ENCODE measurements at regions not wholly inside any gene's neighbourhood (a gene's known extent, or its start where the extent isn't known, plus 50 kb on each side); places are given as distances from the start of the nearest gene placed in this dataset.

DNA sequence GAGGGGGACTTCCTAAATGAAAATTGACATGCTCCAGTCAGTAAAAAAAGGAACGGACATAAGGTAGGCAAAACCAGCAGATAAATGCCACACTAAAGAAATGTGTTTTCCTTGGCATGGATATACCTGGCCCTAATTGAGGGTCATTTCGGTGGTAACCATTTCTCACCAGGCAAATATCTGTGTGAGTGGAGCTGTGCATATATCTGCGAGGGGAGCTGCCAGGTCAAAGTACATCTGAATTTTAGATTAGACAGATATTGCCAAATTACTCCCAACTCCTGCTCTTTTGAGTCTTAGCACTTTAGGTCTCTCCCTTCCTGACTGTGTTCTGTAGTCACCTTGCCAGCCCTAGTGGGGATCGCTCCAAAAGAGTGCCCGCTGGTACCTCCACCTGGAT, 204.2 kb downstream of the SH3BP4 start:
- DNase-seq (no peak), FAIRE-seq (no peak)
- 13 to 69% (median 43%) methylated on average over 5 of the region's 5 CpGs for WGBS, 3 donors
- Histone ChIP-seq H3K4me1 (ENCODE audit: control insufficient read depth in 3 of 3, insufficient read depth in 2 of 3, low read depth in 1 of 3, low read length in 2 of 3) (no peaks in the 10 kb centered on the region), H3K4me3 (ENCODE audit: low read depth in 1 of 3, low read length in 3 of 3) (no peak overlapping the region), H3K36me3 (ENCODE audit: control insufficient read depth in 3 of 3, insufficient read depth in 2 of 3, low read depth in 1 of 3, low read length in 3 of 3) (no peaks in the 10 kb centered on the region), H3K27me3 (ENCODE audit: control insufficient read depth in 3 of 3, insufficient read depth in 3 of 3, low read length in 3 of 3) (peaks cover 0 to 4% (median 0%) of the 10 kb centered on the region in 3 donors), H3K9me3 (ENCODE audit: control insufficient read depth in 2 of 2, insufficient read depth in 1 of 2, low read depth in 1 of 2, low read length in 1 of 2) (peaks cover 0 to 10% of the 10 kb centered on the region in 2 donors), H3K27ac (ENCODE audit: low read depth in 1 of 3, low read length in 2 of 3) (no peak overlapping the region)

DNA sequence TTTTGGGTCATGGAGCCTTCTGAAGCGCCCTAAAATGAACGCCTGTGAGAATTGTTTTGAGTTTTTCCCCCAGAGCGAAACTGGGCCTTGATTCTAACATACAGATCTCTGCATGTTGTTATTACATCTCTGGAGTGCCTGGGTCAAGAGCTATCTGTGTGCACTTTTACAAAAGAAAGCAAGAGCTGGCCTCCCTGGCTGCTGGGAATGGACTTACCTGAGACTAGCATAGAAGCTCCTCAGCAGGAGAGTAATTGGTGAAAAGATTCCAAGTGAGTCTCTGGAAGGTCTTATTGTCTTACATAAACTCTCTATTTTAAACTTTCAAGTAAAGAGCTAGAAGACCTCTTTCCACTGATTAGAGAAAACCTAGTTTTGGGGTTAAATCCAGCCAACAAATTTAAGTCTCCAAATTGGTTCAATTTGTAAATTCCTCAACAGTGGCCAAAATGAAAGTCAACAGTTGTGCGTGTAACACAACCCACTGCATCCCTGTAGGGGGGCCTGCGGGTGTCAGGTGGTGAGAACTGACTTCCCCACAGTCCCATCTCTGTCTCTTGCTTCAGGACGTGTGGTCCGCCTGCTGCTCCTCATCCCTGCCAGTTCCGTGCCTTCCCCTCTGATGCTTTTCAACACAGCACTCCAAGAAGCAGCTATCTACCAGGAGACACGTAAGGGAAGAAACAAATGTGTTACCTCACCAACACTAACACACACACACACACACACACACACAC, 206.1 kb downstream of the SH3BP4 start:
- Histone ChIP-seq H3K9me3 (ENCODE audit: control insufficient read depth in 2 of 2, insufficient read depth in 1 of 2, low read depth in 1 of 2, low read length in 1 of 2) (peaks cover 0 to 14% of the 10 kb centered on the region in 2 donors), H3K36me3 (ENCODE audit: control insufficient read depth in 3 of 3, insufficient read depth in 2 of 3, low read depth in 1 of 3, low read length in 3 of 3) (no peaks in the 10 kb centered on the region), H3K4me3 (ENCODE audit: low read depth in 1 of 3, low read length in 3 of 3) (no peak overlapping the region), H3K4me1 (ENCODE audit: control insufficient read depth in 3 of 3, insufficient read depth in 2 of 3, low read depth in 1 of 3, low read length in 2 of 3) (no peaks in the 10 kb centered on the region), H3K27ac (ENCODE audit: low read depth in 1 of 3, low read length in 2 of 3) (no peak overlapping the region), H3K27me3 (ENCODE audit: control insufficient read depth in 3 of 3, insufficient read depth in 3 of 3, low read length in 3 of 3) (peaks cover 0 to 4% (median 0%) of the 10 kb centered on the region in 3 donors)
- WGBS, 3 donors: 87 to 94% (median 89%) methylated on average over 9 of the region's 9 CpGs
- DNase-seq (no peak), FAIRE-seq (no peak)

DNA sequence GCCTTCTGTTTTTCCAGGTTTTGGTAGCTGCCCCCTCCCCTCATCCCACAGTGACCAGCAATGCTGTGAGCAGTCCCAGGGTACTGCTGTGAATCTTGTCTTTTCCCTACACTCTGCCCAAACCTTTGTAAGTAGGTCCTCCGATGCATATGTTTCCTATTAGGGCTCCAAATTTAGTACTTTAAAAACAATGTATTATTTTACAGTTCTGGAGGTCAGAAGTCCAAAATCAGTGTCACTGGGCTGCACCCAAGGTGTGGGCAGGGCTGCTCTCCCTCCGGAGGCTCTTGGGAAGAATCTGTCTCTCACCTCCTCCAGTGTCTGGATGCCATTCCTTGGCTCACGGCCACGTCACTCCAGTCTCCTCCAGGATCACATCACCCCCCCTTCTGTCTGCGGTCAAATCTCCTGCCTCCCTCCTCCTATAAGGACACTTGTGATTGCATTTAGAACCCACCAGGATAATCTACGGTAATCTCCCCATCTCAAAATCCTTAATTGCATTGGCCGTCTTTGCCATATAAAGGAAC, 208.5 kb downstream of the SH3BP4 start:
- Histone ChIP-seq H3K27ac (ENCODE audit: low read depth in 1 of 3, low read length in 2 of 3) (no peak overlapping the region), H3K4me3 (ENCODE audit: low read depth in 1 of 3, low read length in 3 of 3) (no peak overlapping the region), H3K9me3 (ENCODE audit: control insufficient read depth in 2 of 2, insufficient read depth in 1 of 2, low read depth in 1 of 2, low read length in 1 of 2) (peaks cover 0 to 14% of the 10 kb centered on the region in 2 donors), H3K4me1 (ENCODE audit: control insufficient read depth in 3 of 3, insufficient read depth in 2 of 3, low read depth in 1 of 3, low read length in 2 of 3) (no peaks in the 10 kb centered on the region), H3K27me3 (ENCODE audit: control insufficient read depth in 3 of 3, insufficient read depth in 3 of 3, low read length in 3 of 3) (peaks cover 0 to 4% (median 0%) of the 10 kb centered on the region in 3 donors), H3K36me3 (ENCODE audit: control insufficient read depth in 3 of 3, insufficient read depth in 2 of 3, low read depth in 1 of 3, low read length in 3 of 3) (no peaks in the 10 kb centered on the region)
- DNase-seq (no peak), FAIRE-seq (no peak)
- 67 to 71% (median 69%) methylated on average over 7 of the region's 7 CpGs for WGBS, 3 donors

DNA sequence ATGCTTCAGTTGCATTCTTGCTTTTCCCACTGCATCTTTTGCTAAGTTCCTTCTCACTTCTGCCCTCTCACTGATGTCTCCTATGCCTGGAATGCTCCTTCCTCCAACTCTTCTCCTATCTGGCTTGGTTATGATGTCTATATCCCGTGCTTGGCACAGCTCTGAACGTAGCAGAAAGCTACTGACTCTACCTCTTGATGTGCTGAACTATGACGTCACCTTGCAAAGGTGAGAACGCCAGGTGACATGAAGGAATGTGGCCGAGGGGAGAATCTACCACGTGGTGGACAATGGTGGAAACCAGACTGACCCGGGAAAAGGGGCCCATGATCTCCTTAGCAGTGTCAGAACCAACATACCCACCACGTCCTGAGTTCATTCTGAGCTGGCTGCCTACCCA, 209.7 kb downstream of the SH3BP4 start:
- DNase-seq (no peak), FAIRE-seq (no peak)
- Histone ChIP-seq H3K27ac (ENCODE audit: low read depth in 1 of 3, low read length in 2 of 3) (no peak overlapping the region), H3K27me3 (ENCODE audit: control insufficient read depth in 3 of 3, insufficient read depth in 3 of 3, low read length in 3 of 3) (peaks cover 0 to under 1% (median 0%) of the 10 kb centered on the region in 3 donors), H3K4me3 (ENCODE audit: low read depth in 1 of 3, low read length in 3 of 3) (no peak overlapping the region), H3K9me3 (ENCODE audit: control insufficient read depth in 2 of 2, insufficient read depth in 1 of 2, low read depth in 1 of 2, low read length in 1 of 2) (peaks cover 0 to 14% of the 10 kb centered on the region in 2 donors), H3K36me3 (ENCODE audit: control insufficient read depth in 3 of 3, insufficient read depth in 2 of 3, low read depth in 1 of 3, low read length in 3 of 3) (no peaks in the 10 kb centered on the region), H3K4me1 (ENCODE audit: control insufficient read depth in 3 of 3, insufficient read depth in 2 of 3, low read depth in 1 of 3, low read length in 2 of 3) (no peaks in the 10 kb centered on the region)
- 81 to 82% (median 81%) methylated on average over 8 of the region's 8 CpGs for WGBS, 3 donors

DNA sequence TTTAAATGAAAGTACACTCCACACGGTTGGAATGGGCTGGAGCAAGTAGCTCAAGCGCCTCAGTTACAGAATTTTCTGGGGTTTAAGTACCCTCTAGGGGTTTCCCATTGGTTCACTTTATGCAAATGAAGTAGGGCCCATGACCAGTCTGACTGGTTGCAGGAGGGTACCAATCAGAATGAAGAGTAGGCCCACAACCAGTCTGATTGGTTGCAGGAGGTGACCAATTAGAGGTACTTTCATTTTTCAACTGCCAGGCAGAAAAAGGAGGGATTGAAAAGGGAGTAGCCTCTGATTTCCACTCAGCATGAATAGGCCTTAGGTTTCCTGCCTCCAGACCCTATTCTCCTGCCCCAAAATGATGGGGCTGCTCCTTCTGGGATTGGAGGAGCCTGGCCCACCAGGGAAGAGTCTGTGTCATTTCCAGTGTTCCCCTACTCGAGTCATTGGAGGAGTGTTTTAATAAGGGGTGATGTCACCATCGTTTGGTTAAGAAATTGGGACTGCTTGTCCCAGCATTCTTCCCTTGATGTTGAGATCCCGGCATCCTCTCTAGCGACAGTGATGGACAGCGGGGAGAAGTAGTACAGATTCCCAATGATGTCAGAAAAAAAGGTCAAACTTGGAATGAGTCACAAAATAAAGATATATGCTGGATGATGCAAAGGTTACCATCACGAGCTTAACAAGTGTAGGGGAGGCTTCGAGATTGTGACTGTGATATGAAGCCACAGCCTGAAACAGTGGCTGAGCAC, 210.4 kb downstream of the SH3BP4 start:
- Histone ChIP-seq H3K4me1 (ENCODE audit: control insufficient read depth in 3 of 3, insufficient read depth in 2 of 3, low read depth in 1 of 3, low read length in 2 of 3) (no peaks in the 10 kb centered on the region), H3K36me3 (ENCODE audit: control insufficient read depth in 3 of 3, insufficient read depth in 2 of 3, low read depth in 1 of 3, low read length in 3 of 3) (no peaks in the 10 kb centered on the region), H3K27me3 (ENCODE audit: control insufficient read depth in 3 of 3, insufficient read depth in 3 of 3, low read length in 3 of 3) (no peaks in the 10 kb centered on the region), H3K9me3 (ENCODE audit: control insufficient read depth in 2 of 2, insufficient read depth in 1 of 2, low read depth in 1 of 2, low read length in 1 of 2) (peaks cover 0 to 14% of the 10 kb centered on the region in 2 donors), H3K4me3 (ENCODE audit: low read depth in 1 of 3, low read length in 3 of 3) (no peak overlapping the region), H3K27ac (ENCODE audit: low read depth in 1 of 3, low read length in 2 of 3) (no peak overlapping the region)
- FAIRE-seq (no peak), DNase-seq (no peak)
- WGBS, 3 donors: 73 to 76% (median 75%) methylated on average over 9 of the region's 9 CpGs

DNA sequence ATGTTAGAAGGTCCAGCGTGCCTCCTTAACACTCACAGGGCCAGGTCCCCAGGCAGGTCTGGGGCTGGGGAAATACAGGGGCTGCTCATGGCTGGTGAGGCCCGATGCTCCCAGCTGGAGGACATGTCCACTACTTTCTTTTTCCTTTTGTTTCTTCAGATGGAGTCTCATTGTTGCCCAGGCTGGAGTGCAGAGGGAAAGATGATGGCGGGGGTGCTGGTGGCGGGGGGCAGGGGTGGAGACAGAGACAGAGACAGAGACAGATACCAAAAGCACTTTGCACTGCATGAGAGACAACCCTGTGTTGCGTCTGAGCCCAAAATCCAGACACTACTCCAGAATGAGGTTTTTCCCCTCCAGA, 211.0 kb downstream of the SH3BP4 start:
- no peaks in the 10 kb centered on the region for H3K27me3 ChIP-seq (ENCODE audit: control insufficient read depth in 3 of 3, insufficient read depth in 3 of 3, low read length in 3 of 3)
- FAIRE-seq: no peak
- H3K36me3 ChIP-seq (ENCODE audit: control insufficient read depth in 3 of 3, insufficient read depth in 2 of 3, low read depth in 1 of 3, low read length in 3 of 3): no peaks in the 10 kb centered on the region
- DNase-seq: no peak
- H3K4me1 ChIP-seq (ENCODE audit: control insufficient read depth in 3 of 3, insufficient read depth in 2 of 3, low read depth in 1 of 3, low read length in 2 of 3): no peaks in the 10 kb centered on the region
- peaks cover 0 to 14% of the 10 kb centered on the region in 2 donors for H3K9me3 ChIP-seq (ENCODE audit: control insufficient read depth in 2 of 2, insufficient read depth in 1 of 2, low read depth in 1 of 2, low read length in 1 of 2)
- H3K27ac ChIP-seq (ENCODE audit: low read depth in 1 of 3, low read length in 2 of 3): no peak overlapping the region
- 64 to 83% (median 70%) methylated on average over 5 of the region's 5 CpGs for WGBS, 3 donors
- H3K4me3 ChIP-seq (ENCODE audit: low read depth in 1 of 3, low read length in 3 of 3): no peak overlapping the region

DNA sequence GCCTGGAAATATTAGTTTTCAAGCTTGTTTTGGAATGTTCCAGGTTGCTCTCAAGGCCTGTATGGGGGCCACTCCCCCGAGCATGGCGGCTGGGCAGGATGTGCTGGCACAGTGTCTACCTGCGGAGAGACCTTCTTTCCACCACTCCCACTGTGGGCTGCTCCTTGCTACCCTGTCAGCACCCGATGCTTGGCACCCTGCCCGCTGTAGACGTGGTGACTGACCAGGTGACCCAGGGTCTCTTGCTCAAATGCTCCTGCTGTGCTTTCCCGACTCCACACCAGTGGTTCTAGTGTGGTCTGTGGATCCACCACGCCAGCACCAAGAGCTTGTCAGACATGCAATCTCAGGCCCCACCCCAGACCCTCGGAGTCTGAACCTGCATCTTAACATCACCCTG, 213.3 kb downstream of the SH3BP4 start:
- Histone ChIP-seq H3K4me1 (ENCODE audit: control insufficient read depth in 3 of 3, insufficient read depth in 2 of 3, low read depth in 1 of 3, low read length in 2 of 3) (no peaks in the 10 kb centered on the region), H3K36me3 (ENCODE audit: control insufficient read depth in 3 of 3, insufficient read depth in 2 of 3, low read depth in 1 of 3, low read length in 3 of 3) (no peaks in the 10 kb centered on the region), H3K9me3 (ENCODE audit: control insufficient read depth in 2 of 2, insufficient read depth in 1 of 2, low read depth in 1 of 2, low read length in 1 of 2) (peaks cover 0 to 4% of the 10 kb centered on the region in 2 donors), H3K4me3 (ENCODE audit: low read depth in 1 of 3, low read length in 3 of 3) (no peak overlapping the region), H3K27ac (ENCODE audit: low read depth in 1 of 3, low read length in 2 of 3) (no peak overlapping the region), H3K27me3 (ENCODE audit: control insufficient read depth in 3 of 3, insufficient read depth in 3 of 3, low read length in 3 of 3) (peaks cover 0 to 3% (median 0%) of the 10 kb centered on the region in 3 donors)
- no peak for FAIRE-seq
- WGBS, 3 donors: 79 to 88% (median 81%) methylated on average over 9 of the region's 9 CpGs
- DNase-seq: no peak

DNA sequence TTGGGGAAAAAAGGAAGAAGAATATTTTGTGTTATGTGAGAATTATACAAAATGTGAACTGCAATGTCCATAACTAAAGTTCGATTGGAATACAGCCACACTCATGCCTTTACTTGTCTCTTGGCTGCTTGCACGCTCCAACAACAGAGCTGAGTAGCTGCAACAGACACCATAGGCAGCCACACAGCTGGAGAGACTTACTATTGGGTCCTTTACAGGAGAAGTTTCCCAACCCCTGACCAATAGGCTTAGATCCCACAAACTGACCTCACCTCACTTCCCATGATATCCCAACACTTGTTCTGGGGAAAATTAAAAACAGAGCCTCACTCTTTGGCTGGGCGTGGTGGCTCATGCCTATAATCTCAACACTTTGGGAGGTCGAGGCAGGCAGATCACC, 213.8 kb downstream of the SH3BP4 start:
- peaks cover 0 to 3% (median 0%) of the 10 kb centered on the region in 3 donors for H3K27me3 ChIP-seq (ENCODE audit: control insufficient read depth in 3 of 3, insufficient read depth in 3 of 3, low read length in 3 of 3)
- FAIRE-seq (no peak), DNase-seq (no peak)
- H3K4me1 ChIP-seq (ENCODE audit: control insufficient read depth in 3 of 3, insufficient read depth in 2 of 3, low read depth in 1 of 3, low read length in 2 of 3): no peaks in the 10 kb centered on the region
- no peaks in the 10 kb centered on the region for H3K36me3 ChIP-seq (ENCODE audit: control insufficient read depth in 3 of 3, insufficient read depth in 2 of 3, low read depth in 1 of 3, low read length in 3 of 3)
- WGBS, 3 donors: 71 to 81% (median 71%) methylated on average over 4 of the region's 4 CpGs
- no peak overlapping the region for H3K27ac ChIP-seq (ENCODE audit: low read depth in 1 of 3, low read length in 2 of 3)
- peaks cover 0 to 4% of the 10 kb centered on the region in 2 donors for H3K9me3 ChIP-seq (ENCODE audit: control insufficient read depth in 2 of 2, insufficient read depth in 1 of 2, low read depth in 1 of 2, low read length in 1 of 2)
- H3K4me3 ChIP-seq (ENCODE audit: low read depth in 1 of 3, low read length in 3 of 3): no peak overlapping the region
